GM13977 (cell line): ENCODE measurements at regions not wholly inside any gene's neighbourhood (a gene's known extent, or its start where the extent isn't known, plus 50 kb on each side); places are given as distances from the start of the nearest gene placed in this dataset.
"Not testable (repeated sequence)": the region's sequence is repeated elsewhere in the genome, so short reads cannot be mapped to it uniquely, and the experiment has no call there.

ENCODE experiments used
- DNase-seq: peaks from one replicate; pipeline ENCODE4 v3.0.0; 2012; ENCODE audit warnings: low spot score
- in situ Hi-C: fragments of 300-500 bp; cut with MboI; formaldehyde crosslinking; loops from one replicate; pipeline ENCODE4 v1.12.0; 2022; ENCODE audit warnings: low sequenced_read_pairs, low pct_unique_long_range_greater_than_20kb, mixed read lengths, inconsistent platforms; ENCODE audit not compliant: unreplicated experiment
- TF ChIP-seq, protein P1 (sequence below): IDR thresholded peaks from 2 replicates; pipeline ENCODE4 v1.5.1; 2012; ENCODE audit warnings: mild to moderate bottlenecking, control low read depth; ENCODE audit not compliant: insufficient read depth; ENCODE audit errors: extremely low read depth, missing control alignments

DNA sequence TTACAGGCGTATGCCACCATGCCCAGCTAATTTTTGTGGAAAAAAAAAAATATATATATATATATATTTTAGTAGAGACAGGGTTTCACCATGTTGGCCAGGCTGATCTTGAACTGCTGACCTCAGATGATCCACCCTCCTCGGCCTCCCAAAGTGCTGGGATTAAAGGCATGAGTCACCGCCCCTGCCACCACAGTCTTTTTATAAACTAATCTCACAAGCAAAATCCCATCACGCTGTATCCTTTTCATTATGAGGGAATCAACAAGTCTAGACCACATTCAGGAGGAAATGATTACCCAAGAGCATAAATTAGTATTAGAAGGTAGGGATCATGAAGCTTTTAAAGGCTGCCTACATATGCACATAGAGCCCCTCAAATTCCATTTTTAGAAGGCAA lies 210.6 kb upstream of the NBEA start:
- TF ChIP-seq, protein P1, sequence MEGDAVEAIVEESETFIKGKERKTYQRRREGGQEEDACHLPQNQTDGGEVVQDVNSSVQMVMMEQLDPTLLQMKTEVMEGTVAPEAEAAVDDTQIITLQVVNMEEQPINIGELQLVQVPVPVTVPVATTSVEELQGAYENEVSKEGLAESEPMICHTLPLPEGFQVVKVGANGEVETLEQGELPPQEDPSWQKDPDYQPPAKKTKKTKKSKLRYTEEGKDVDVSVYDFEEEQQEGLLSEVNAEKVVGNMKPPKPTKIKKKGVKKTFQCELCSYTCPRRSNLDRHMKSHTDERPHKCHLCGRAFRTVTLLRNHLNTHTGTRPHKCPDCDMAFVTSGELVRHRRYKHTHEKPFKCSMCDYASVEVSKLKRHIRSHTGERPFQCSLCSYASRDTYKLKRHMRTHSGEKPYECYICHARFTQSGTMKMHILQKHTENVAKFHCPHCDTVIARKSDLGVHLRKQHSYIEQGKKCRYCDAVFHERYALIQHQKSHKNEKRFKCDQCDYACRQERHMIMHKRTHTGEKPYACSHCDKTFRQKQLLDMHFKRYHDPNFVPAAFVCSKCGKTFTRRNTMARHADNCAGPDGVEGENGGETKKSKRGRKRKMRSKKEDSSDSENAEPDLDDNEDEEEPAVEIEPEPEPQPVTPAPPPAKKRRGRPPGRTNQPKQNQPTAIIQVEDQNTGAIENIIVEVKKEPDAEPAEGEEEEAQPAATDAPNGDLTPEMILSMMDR: no peak
- in situ Hi-C loops: no loop called here
- no peak for DNase-seq

DNA sequence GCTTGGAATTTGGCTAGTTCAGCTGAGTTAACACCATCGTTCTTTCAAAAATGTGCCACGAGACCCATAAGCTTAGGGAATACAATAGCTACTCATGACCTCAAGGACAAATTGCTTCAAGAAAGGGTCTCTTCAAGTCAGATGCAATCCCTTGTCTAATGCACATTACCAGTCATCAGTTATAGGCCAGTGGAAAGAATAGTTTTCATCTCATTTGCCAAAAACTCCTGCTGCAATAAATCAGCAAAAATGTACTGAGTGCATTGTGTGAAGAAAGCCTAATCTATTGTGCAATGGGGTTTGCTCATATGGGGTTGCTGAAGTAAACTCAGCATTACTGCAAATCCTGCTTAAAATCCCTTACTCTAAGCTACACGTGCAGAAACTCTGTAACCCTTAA lies 208.3 kb upstream of the NBEA start:
- no peak for DNase-seq
- TF ChIP-seq, protein P1: no peak
- in situ Hi-C loops: no loop called here

DNA sequence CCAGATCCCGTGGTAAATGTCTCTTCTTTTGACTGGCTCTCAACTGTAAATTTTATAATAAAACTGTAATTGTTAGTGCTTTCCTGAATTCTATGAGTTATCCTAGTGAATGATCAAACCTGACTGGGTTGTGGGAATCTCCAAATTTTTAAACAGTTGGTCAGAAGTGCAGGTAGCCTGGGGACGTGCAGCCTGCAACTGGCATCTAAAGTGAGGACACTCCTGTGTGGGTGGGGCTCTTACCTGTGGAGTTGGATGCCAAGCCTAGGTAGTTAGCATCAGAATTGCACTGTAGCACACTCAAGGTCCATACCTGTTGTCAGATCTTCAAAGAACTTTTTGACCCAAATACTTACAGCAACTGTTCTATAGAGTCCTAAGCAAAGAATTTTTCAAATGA lies 207.1 kb upstream of the NBEA start:
- in situ Hi-C loops: no loop called here
- TF ChIP-seq, protein P1: no peak
- DNase-seq: no peak

DNA sequence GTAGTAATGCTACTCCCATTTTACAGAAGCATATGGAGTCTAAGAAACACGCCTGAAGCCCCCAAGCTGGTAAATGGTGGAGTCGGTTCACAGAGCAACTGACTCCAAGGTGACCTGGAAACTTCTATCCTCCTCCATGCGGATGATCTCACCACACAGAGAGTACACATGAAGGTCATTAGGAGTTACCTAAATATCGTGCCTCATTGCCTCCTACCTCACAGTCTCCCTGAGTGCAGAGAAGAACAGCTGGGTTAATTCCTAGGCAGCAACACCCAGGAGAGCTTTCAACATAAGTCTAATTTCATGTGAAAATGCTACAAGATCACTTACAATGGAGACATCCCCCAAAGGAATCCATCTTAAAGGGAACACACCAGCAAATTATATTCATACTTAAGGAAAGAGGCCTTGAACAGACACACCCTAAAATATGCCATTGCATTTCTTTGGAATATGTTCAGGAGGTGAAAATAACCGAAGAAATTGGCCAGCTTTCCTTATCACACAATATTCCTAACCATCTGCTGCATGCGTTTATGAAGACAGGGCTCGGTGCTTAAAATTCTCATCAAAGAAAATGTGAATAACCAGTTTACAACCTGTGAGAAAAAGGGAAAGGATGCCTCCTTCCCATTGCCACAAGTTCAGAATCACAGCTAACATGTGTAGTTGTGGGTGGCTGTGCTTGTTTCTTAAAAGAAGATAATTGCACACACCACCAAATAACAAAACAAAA lies 203.6 kb upstream of the NBEA start:
- TF ChIP-seq, protein P1: no peak
- in situ Hi-C loops: no loop called here
- no peak for DNase-seq

DNA sequence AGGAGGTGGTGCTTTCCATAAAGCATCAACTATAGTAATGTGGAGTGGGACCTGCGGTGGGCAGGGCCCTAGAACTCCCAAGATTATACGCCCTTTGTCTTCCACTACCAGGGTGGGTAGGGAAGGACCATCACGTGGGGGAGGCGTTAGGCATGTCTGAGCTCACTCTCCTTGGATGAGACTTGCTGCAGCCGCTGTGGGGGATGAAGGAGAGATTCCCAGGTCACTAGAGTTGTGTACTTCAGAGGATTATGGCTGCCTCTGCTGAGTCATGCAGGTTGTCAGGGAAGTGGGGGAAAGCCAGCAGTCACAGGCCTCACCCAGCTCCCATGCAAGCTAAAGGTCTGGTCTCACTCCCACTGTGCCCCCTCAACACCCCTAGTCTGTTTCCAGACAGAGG lies 195.0 kb upstream of the NBEA start:
- in situ Hi-C loops, DNase-seq: not testable (repeated sequence)

DNA sequence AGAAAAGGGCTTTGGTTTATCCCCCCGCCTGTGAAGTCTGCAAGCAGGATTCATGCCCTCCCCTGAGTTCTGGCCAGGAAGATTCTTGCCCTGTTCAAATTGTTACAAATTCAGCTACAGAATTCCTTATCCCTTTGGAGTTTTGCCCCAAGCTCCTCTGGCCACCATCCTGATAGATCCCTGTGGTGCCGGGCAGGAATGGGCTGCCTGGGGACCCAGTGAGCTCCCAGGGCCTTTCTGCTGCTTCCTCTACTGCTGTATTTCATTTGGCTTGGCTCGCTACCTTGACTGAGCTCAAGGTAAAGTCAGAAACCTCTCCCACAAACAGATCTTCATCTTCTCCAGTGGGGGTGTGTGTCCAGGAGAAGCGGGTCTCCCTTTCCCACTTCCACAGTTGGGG lies 194.6 kb upstream of the NBEA start:
- TF ChIP-seq, protein P1: no peak
- no peak for DNase-seq
- in situ Hi-C loops: no loop called here

DNA sequence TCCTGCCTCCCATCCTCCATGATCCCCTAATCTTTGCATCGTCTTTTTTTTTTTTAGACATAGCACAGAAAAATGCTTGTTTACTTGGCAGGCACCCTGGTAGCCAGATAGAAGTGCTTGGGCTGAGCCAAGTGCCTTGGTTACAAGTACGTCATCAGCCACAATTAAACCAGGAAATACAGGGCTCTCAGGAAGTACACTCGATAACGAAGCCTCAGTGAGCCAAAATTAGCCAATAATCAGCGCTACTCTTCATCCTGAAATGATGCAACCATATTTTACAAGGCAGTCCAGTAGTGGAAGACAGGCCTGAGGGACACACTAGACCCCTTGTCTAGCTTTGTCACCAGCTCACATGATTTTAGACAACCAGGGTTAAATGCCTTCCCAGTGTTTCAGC lies 194.0 kb upstream of the NBEA start:
- in situ Hi-C loops: no loop called here
- TF ChIP-seq, protein P1: no peak
- DNase-seq: no peak
